K562 (cell line): ENCODE measurements at regions not wholly inside any gene's neighbourhood (a gene's known extent, or its start where the extent isn't known, plus 50 kb on each side); places are given as distances from the start of the nearest gene placed in this dataset.

ENCODE experiments used
- ATAC-seq: fragments of 200-7000 bp; cut with Tn5 transposase; 3 replicates; pipeline ENCODE4 v1.9.1; 2020; ENCODE audit warnings: moderate library complexity
- BruUV-seq: library from RNA; stranded (reverse); fragments of 400-500 nt; replicated peaks from 2 replicates; lab custom pipeline; 2021; lab: Mats Ljungman, UMichigan
- CTCF ChIA-PET: fragments of 300-600 bp; formaldehyde crosslinking; extraction: SDS; loops from one replicate; lab custom pipeline; 2021; ENCODE audit warnings: low intra/inter-chr PET ratio; lab: Yijun Ruan, JAX
- POLR2A ChIA-PET: fragments of 300-600, 350-650 bp; sonication (Branson Sonifier 250); formaldehyde crosslinking; extraction: SDS; loops from one replicate; lab custom pipeline; 2021; ENCODE audit warnings: antibody characterized with exemption, inconsistent platforms; lab: Yijun Ruan, JAX
- DNase-seq, 4 experiments: peaks; one replicate each; pipeline versions ENCODE4 v3.0.0 to v3.0.0-alpha.2; 2011 to 2018; ENCODE audit warnings: low spot score in 3 of 4, mixed read lengths in 3 of 4; ENCODE audit errors: extremely low read depth in 1 of 4
- FAIRE-seq: peaks from 2 replicates; lab custom pipeline; 2011; peaks lifted over from hg19 to GRCh38; lab: Jason Lieb, UNC
- H2AFZ ChIP-seq: 2 replicates; pipeline ENCODE4 v1.6.0; 2011; ENCODE audit warnings: low read depth, low read length, control low read depth, inconsistent platforms
- H3K27ac ChIP-seq: fragments of 200-600 bp; 3 replicates; pipeline ENCODE4 v1.8.0; 2011; ENCODE audit warnings: low read depth, mild to moderate bottlenecking, control low read depth, inconsistent platforms, low read length, moderate library complexity, mixed read lengths; ENCODE audit errors: extremely low read depth
- H3K27me3 ChIP-seq, 2 experiments: fragments of 300-600 bp in 1 of 2; 2 replicates in 1 of 2; 3 replicates in 1 of 2; pipeline versions ENCODE4 v1.6.0 to v1.8.0; 2011; ENCODE audit warnings: inconsistent platforms in 2 of 2, low read length in 2 of 2, mild to moderate bottlenecking in 1 of 2, mixed read lengths in 1 of 2, moderate library complexity in 1 of 2; ENCODE audit not compliant: control insufficient read depth in 2 of 2, insufficient read depth in 2 of 2
- H3K36me3 ChIP-seq: fragments of 300-600 bp; 3 replicates; pipeline ENCODE4 v1.8.0; 2011; ENCODE audit warnings: mild to moderate bottlenecking, low read length, inconsistent platforms; ENCODE audit not compliant: control insufficient read depth, insufficient read depth
- H3K4me1 ChIP-seq, 2 experiments: fragments of 200-600 bp in 1 of 2; replicated peaks in 1 of 2; 2 replicates in 1 of 2; 3 replicates in 1 of 2; pipeline versions ENCODE4 v1.5.1 to v1.8.0; 2011; ENCODE audit warnings: inconsistent platforms in 2 of 2, low read length in 2 of 2, mild to moderate bottlenecking in 1 of 2, mixed read lengths in 1 of 2, moderate library complexity in 1 of 2; ENCODE audit not compliant: control insufficient read depth in 2 of 2, insufficient read depth in 2 of 2
- H3K4me2 ChIP-seq: 2 replicates; pipeline ENCODE4 v1.6.1; 2011; ENCODE audit warnings: low read length, control low read depth, inconsistent platforms, mixed read lengths; ENCODE audit not compliant: insufficient read depth
- H3K4me3 ChIP-seq: fragments of 200-600 bp; sonication (generic), shearing (Covaris generic); 2 replicates; pipeline ENCODE4 v1.5.1; 2016; ENCODE audit warnings: control low read depth, inconsistent platforms
- H3K79me2 ChIP-seq: fragments of 200-600 bp; 3 replicates; pipeline ENCODE4 v1.8.0; 2011; ENCODE audit warnings: low read length, inconsistent platforms; ENCODE audit not compliant: control insufficient read depth, insufficient read depth
- H3K9ac ChIP-seq, 2 experiments: 2 replicates each; pipeline versions ENCODE4 v1.6.0 to v1.6.1; 2011; ENCODE audit warnings: low read depth in 2 of 2, low read length in 2 of 2, control low read depth in 1 of 2, inconsistent platforms in 1 of 2, mild to moderate bottlenecking in 1 of 2, mixed read lengths in 1 of 2; ENCODE audit not compliant: insufficient read depth in 1 of 2
- H3K9me1 ChIP-seq: one replicate; pipeline ENCODE4 v1.6.0; 2011; ENCODE audit warnings: inconsistent platforms, mild to moderate bottlenecking, low read length, moderate library complexity; ENCODE audit not compliant: control insufficient read depth, insufficient read depth
- H3K9me3 ChIP-seq: replicated peaks from 2 replicates; pipeline ENCODE4 v1.5.1; 2011; ENCODE audit warnings: low read depth, low read length, inconsistent platforms; ENCODE audit not compliant: control insufficient read depth, insufficient read depth
- H4K20me1 ChIP-seq: replicated peaks from 2 replicates; pipeline ENCODE4 v1.6.1; 2011; ENCODE audit warnings: low read length, inconsistent platforms, mixed read lengths; ENCODE audit not compliant: control insufficient read depth, insufficient read depth
- MTF1 ChIP-seq: fragments of 250-450 bp; sonication (Bioruptor Pico); IDR thresholded peaks from 2 replicates; pipeline ENCODE4 v1.9.0; 2021; ENCODE audit warnings: moderate library complexity, mild to moderate bottlenecking, inconsistent platforms, borderline replicate concordance
- RFX7 ChIP-seq: fragments of 250-450 bp; sonication (Bioruptor Pico); IDR thresholded peaks from 2 replicates; pipeline ENCODE4 v1.5.1; 2021; ENCODE audit warnings: mild to moderate bottlenecking
- ZNF707 ChIP-seq: fragments of 250-450 bp; sonication (Bioruptor Pico); conservative IDR thresholded peaks from 2 replicates; pipeline ENCODE4 v1.8.0; 2022; ENCODE audit warnings: inconsistent platforms, mild to moderate bottlenecking, moderate library complexity
- ZNF76 ChIP-seq: fragments of 250-450 bp; sonication (Bioruptor Pico); IDR thresholded peaks from 2 replicates; pipeline ENCODE4 v1.4.0; 2020; ENCODE audit warnings: mild to moderate bottlenecking, moderate library complexity, borderline replicate concordance
- ZNF785 ChIP-seq: fragments of 250-450 bp; sonication (Bioruptor Pico); IDR thresholded peaks from 2 replicates; pipeline ENCODE4 v1.4.0; 2020; ENCODE audit warnings: mild to moderate bottlenecking
- WGBS: fragments of 100-300 bp; shearing (Covaris generic); methylation state at CpG from one replicate; pipeline ENCODE4 v1.1.6; 2016; ENCODE audit warnings: low coverage, mixed read lengths; ENCODE audit not compliant: insufficient coverage; ENCODE audit errors: missing lambda C conversion rate; 5-methylcytosine and 5-hydroxymethylcytosine counted together
- in situ Hi-C: fragments of 300-500 bp; cut with MboI; formaldehyde crosslinking; loops from 4 replicates; pipeline ENCODE4 v1.15.0; 2018; ENCODE audit warnings: inconsistent platforms, mixed read lengths
- intact Hi-C: fragments of 100-400 bp; cut with micrococcal nuclease; formaldehyde crosslinking; loops from 2 replicates; pipeline ENCODE4 v1.14.2; 2022
- TF ChIP-seq, protein P1 (sequence below), 2 experiments: IDR thresholded peaks; 2 replicates each; pipeline ENCODE4 v1.6.1; 2012; ENCODE audit warnings: improper control_type of control experiment in 2 of 2, low read depth in 2 of 2, low read length in 2 of 2, borderline replicate concordance in 1 of 2

DNA sequence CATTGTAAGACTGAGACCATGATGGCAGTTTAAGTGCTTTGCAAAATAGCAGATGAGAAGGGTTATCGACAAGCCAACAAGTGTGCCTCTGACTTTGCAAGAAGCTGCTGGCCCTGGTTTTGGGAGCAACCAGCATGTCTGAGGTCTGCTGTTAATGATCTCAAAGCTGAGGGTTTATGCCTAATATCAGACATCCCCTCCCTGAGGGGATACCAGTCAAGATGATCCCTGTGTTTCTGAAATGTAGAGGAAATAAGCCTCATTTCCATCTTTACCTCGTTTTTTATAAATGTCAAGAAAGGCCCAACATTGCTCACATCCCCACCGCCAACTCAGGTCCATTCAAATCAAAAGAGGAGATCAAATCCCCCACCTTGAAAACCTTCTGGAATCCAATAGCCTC is 120.6 kb downstream of the MYCN start:
- Histone ChIP-seq H3K27me3 (peaks cover 0 to 7% of the 10 kb centered on the region in 2 experiments; a peak in 1 of 5 replicates), H3K4me1 (no peaks in the 10 kb centered on the region), H2AFZ (no peak overlapping the region), H3K4me3 (no peak overlapping the region), H3K4me2 (no peak overlapping the region), H3K9me1 (no peaks in the 10 kb centered on the region), H4K20me1 (no peaks in the 10 kb centered on the region), H3K79me2 (no peaks in the 10 kb centered on the region), H3K9me3 (no peaks in the 10 kb centered on the region), H3K27ac (no peak overlapping the region), H3K36me3 (no peaks in the 10 kb centered on the region), H3K9ac (no peak overlapping the region)
- TF ChIP-seq RFX7 (CRISPR knock-in tag) (no peak), ZNF707 (CRISPR knock-in tag) (no peak), MTF1 (no peak), ZNF785 (no peak), ZNF76 (CRISPR knock-in tag) (no peak)
- TF ChIP-seq, protein P1, sequence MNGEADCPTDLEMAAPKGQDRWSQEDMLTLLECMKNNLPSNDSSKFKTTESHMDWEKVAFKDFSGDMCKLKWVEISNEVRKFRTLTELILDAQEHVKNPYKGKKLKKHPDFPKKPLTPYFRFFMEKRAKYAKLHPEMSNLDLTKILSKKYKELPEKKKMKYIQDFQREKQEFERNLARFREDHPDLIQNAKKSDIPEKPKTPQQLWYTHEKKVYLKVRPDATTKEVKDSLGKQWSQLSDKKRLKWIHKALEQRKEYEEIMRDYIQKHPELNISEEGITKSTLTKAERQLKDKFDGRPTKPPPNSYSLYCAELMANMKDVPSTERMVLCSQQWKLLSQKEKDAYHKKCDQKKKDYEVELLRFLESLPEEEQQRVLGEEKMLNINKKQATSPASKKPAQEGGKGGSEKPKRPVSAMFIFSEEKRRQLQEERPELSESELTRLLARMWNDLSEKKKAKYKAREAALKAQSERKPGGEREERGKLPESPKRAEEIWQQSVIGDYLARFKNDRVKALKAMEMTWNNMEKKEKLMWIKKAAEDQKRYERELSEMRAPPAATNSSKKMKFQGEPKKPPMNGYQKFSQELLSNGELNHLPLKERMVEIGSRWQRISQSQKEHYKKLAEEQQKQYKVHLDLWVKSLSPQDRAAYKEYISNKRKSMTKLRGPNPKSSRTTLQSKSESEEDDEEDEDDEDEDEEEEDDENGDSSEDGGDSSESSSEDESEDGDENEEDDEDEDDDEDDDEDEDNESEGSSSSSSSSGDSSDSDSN (IDR thresholded peaks at IDR 0.05; ENCODE audit: borderline replicate concordance in 1 of 2, low read depth in 2 of 2, low read length in 2 of 2) = no peak
- ATAC-seq (no peak), DNase-seq (no peak), FAIRE-seq (no peak)
- POLR2A ChIA-PET = no interaction called here
- 3% methylated on average over 3 of the region's 3 CpGs for WGBS
- intact Hi-C loops = no loop called here
- no TSS peak for BruUV-seq
- in situ Hi-C loops = no loop called here
- CTCF ChIA-PET = no interaction called here
